H1 (cell line): ENCODE measurements at regions not wholly inside any gene's neighbourhood (a gene's known extent, or its start where the extent isn't known, plus 50 kb on each side); places are given as distances from the start of the nearest gene placed in this dataset.

Experiments used
- BCL11A ChIP-seq, 2 experiments: IDR thresholded peaks; one replicate each; pipeline ENCODE4 v1.6.1; 2011; ENCODE audit warnings: low read depth in 2 of 2, low read length in 2 of 2, mild to moderate bottlenecking in 2 of 2
- BRCA1 ChIP-seq: IDR thresholded peaks from 2 replicates; pipeline ENCODE4 v1.6.1; 2012; ENCODE audit warnings: low read depth, low read length, improper control_type of control experiment
- CBX5 ChIP-seq: fragments of 300-800, 300-1000 bp; sonication (generic); IDR thresholded peaks from 2 replicates; pipeline ENCODE4 v1.7.1; 2016; ENCODE audit warnings: antibody characterized with exemption, low read length, low read depth
- CHD1 ChIP-seq: IDR thresholded peaks from 2 replicates; pipeline ENCODE4 v1.6.1; 2012; ENCODE audit warnings: low read depth, low read length, improper control_type of control experiment
- EZH2 ChIP-seq: fragments of 200-600 bp; sonication (generic); IDR thresholded peaks from 2 replicates; pipeline ENCODE4 v1.7.1; 2012; ENCODE audit warnings: low read depth, mild to moderate bottlenecking, moderate library complexity, low read length, inconsistent platforms; ENCODE audit not compliant: severe bottlenecking
- FOSL1 ChIP-seq: IDR thresholded peaks from 2 replicates; pipeline ENCODE4 v1.6.1; 2011; ENCODE audit warnings: mild to moderate bottlenecking, low read depth, low read length, moderate library complexity; ENCODE audit not compliant: insufficient read depth
- HDAC6 ChIP-seq: IDR thresholded peaks from one replicate; pipeline ENCODE4 v1.7.1; 2012; ENCODE audit warnings: low read depth, mild to moderate bottlenecking, inconsistent platforms, low read length, moderate library complexity
- RFX5 ChIP-seq: IDR thresholded peaks from 2 replicates; pipeline ENCODE4 v1.6.1; 2011; ENCODE audit warnings: low read depth, low read length, improper control_type of control experiment, borderline replicate concordance
- SIX5 ChIP-seq: IDR thresholded peaks from 2 replicates; pipeline ENCODE4 v1.6.1; 2011; ENCODE audit warnings: mild to moderate bottlenecking, low read depth, low read length
- TF ChIP-seq, protein P1 (sequence below): fragments of 300-600 bp; sonication (generic); IDR thresholded peaks from 2 replicates; pipeline ENCODE4 v1.7.1; 2012; ENCODE audit warnings: low read length, moderate library complexity, mild to moderate bottlenecking, inconsistent platforms; ENCODE audit not compliant: insufficient replicate concordance
- TF ChIP-seq, protein P2 (sequence below): IDR thresholded peaks from 2 replicates; pipeline ENCODE4 v1.6.1; 2012; ENCODE audit warnings: low read length, inconsistent platforms

GRCh38 chr3:148146241-148146640, 551.5 kb upstream of the AGTR1 start (continued):
- TF ChIP-seq, protein P1, sequence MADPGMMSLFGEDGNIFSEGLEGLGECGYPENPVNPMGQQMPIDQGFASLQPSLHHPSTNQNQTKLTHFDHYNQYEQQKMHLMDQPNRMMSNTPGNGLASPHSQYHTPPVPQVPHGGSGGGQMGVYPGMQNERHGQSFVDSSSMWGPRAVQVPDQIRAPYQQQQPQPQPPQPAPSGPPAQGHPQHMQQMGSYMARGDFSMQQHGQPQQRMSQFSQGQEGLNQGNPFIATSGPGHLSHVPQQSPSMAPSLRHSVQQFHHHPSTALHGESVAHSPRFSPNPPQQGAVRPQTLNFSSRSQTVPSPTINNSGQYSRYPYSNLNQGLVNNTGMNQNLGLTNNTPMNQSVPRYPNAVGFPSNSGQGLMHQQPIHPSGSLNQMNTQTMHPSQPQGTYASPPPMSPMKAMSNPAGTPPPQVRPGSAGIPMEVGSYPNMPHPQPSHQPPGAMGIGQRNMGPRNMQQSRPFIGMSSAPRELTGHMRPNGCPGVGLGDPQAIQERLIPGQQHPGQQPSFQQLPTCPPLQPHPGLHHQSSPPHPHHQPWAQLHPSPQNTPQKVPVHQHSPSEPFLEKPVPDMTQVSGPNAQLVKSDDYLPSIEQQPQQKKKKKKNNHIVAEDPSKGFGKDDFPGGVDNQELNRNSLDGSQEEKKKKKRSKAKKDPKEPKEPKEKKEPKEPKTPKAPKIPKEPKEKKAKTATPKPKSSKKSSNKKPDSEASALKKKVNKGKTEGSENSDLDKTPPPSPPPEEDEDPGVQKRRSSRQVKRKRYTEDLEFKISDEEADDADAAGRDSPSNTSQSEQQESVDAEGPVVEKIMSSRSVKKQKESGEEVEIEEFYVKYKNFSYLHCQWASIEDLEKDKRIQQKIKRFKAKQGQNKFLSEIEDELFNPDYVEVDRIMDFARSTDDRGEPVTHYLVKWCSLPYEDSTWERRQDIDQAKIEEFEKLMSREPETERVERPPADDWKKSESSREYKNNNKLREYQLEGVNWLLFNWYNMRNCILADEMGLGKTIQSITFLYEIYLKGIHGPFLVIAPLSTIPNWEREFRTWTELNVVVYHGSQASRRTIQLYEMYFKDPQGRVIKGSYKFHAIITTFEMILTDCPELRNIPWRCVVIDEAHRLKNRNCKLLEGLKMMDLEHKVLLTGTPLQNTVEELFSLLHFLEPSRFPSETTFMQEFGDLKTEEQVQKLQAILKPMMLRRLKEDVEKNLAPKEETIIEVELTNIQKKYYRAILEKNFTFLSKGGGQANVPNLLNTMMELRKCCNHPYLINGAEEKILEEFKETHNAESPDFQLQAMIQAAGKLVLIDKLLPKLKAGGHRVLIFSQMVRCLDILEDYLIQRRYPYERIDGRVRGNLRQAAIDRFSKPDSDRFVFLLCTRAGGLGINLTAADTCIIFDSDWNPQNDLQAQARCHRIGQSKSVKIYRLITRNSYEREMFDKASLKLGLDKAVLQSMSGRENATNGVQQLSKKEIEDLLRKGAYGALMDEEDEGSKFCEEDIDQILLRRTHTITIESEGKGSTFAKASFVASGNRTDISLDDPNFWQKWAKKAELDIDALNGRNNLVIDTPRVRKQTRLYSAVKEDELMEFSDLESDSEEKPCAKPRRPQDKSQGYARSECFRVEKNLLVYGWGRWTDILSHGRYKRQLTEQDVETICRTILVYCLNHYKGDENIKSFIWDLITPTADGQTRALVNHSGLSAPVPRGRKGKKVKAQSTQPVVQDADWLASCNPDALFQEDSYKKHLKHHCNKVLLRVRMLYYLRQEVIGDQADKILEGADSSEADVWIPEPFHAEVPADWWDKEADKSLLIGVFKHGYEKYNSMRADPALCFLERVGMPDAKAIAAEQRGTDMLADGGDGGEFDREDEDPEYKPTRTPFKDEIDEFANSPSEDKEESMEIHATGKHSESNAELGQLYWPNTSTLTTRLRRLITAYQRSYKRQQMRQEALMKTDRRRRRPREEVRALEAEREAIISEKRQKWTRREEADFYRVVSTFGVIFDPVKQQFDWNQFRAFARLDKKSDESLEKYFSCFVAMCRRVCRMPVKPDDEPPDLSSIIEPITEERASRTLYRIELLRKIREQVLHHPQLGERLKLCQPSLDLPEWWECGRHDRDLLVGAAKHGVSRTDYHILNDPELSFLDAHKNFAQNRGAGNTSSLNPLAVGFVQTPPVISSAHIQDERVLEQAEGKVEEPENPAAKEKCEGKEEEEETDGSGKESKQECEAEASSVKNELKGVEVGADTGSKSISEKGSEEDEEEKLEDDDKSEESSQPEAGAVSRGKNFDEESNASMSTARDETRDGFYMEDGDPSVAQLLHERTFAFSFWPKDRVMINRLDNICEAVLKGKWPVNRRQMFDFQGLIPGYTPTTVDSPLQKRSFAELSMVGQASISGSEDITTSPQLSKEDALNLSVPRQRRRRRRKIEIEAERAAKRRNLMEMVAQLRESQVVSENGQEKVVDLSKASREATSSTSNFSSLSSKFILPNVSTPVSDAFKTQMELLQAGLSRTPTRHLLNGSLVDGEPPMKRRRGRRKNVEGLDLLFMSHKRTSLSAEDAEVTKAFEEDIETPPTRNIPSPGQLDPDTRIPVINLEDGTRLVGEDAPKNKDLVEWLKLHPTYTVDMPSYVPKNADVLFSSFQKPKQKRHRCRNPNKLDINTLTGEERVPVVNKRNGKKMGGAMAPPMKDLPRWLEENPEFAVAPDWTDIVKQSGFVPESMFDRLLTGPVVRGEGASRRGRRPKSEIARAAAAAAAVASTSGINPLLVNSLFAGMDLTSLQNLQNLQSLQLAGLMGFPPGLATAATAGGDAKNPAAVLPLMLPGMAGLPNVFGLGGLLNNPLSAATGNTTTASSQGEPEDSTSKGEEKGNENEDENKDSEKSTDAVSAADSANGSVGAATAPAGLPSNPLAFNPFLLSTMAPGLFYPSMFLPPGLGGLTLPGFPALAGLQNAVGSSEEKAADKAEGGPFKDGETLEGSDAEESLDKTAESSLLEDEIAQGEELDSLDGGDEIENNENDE, result no peak
- TF ChIP-seq CBX5 (no peak), EZH2 (no peak), CHD1 (no peak), SIX5 (no peak), BRCA1 (no peak), HDAC6 (no peak), FOSL1 (no peak), BCL11A (IDR thresholded peaks at IDR 0.05; ENCODE audit: low read depth in 2 of 2, low read length in 2 of 2) (no peak), RFX5 (no peak)
- TF ChIP-seq, protein P2, sequence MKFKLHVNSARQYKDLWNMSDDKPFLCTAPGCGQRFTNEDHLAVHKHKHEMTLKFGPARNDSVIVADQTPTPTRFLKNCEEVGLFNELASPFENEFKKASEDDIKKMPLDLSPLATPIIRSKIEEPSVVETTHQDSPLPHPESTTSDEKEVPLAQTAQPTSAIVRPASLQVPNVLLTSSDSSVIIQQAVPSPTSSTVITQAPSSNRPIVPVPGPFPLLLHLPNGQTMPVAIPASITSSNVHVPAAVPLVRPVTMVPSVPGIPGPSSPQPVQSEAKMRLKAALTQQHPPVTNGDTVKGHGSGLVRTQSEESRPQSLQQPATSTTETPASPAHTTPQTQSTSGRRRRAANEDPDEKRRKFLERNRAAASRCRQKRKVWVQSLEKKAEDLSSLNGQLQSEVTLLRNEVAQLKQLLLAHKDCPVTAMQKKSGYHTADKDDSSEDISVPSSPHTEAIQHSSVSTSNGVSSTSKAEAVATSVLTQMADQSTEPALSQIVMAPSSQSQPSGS, result no peak
